Inflammatory macrophage (primary cell): ENCODE measurements at regions not wholly inside any gene's neighbourhood (a gene's known extent, or its start where the extent isn't known, plus 50 kb on each side); places are given as distances from the start of the nearest gene placed in this dataset.

Source experiments
- DNase-seq, 2 donors: peaks; one replicate each; pipeline ENCODE4 v3.0.0-alpha.2; 2020 to 2022

DNA sequence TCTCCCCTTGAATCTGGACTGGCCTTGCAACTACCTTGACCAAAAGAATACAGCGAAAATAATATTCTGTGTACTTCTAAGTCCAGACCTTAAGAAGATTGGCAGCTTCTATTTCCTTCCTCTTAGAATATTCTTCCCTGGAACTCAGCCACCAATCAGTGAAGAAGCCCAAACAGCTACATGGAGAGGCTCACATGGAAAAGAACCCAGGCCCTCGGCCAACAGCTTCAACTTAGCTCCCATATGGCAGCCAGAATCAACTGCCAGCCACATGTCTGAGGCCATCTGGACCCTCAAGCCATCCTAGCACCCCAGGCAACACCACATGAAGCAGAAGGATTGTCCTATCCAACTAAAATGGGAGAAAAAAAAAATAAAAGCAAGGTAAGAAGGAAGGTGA lies 178.8 kb downstream of the IBTK start:
- no peak for DNase-seq

DNA sequence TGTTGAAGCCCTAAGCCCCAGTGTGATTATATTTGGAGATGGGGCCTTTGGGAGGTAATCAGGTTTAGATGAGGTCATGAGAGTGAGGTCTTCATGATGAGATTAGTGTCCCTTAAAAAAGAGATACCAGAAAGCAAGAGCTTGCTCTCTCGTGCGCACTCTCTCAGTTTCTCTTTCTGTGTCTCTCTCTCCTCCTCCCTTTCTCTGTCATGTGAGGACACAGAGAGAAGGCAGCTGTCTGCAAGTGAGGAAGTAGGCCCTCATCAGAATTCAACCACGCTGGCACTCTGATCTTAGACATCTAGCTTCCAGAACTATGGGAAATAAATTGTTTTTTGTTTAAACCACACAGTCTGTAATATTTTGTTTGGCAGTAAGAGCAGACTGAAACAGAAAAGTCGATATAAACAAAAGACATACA lies 180.5 kb downstream of the IBTK start:
- DNase-seq = peak; percentile 4 to 35

DNA sequence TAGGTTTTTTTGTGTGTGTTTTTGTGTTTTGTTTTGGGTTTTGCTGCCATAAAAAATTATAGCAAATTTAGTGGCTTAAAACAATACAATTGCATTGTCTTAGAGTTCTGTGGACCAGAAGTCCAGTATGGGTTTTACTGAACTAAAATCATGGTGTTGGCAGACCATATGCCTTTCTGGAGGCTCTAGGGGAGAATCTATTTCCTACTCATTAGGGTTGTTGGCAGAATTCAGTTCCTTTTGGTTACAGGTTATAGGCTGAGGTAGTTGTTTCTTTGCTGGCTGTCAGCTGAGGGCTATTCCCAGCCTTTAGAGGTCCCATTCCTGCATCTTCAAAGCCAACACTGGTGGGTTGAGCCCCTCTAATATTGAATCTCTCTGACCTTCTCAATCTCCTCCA lies 181.3 kb downstream of the IBTK start:
- no peak for DNase-seq

DNA sequence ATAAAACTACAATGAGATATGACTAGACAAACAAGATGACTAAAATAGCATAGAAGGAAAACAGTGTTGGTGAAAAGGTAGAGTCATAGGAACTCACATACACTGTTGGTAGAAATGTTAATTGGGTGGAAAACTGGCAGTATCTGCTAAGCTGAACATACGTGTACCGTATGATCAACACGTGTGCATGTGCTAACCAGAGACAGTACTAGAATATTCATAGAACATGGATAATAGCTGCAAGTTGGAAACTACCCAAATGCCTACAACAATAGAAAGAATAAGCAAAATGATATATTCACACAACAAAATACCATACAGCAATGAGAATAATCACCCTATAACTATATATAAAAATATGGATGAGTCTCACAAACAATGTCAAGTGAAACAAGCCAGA lies 184.0 kb downstream of the IBTK start:
- no peak for DNase-seq

DNA sequence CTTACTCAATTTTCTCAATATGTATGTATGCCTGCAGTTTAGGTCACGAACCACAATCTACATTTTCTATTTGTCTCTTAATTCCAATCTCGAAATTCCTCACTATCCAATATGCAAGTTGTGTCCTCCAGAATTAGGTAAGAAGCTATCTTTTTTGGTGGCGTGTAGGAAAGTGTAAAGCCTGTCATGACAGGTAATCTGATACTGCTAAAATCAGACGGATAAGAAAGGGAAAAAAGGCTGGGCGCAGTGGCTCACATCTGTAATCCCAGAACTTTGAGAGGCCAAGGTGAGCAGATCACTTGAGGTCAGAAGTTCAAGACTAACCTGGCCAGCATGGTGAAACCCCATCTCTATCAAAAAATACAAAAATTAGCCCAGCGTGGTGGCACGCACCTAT lies 185.3 kb downstream of the IBTK start:
- DNase-seq = no peak

DNA sequence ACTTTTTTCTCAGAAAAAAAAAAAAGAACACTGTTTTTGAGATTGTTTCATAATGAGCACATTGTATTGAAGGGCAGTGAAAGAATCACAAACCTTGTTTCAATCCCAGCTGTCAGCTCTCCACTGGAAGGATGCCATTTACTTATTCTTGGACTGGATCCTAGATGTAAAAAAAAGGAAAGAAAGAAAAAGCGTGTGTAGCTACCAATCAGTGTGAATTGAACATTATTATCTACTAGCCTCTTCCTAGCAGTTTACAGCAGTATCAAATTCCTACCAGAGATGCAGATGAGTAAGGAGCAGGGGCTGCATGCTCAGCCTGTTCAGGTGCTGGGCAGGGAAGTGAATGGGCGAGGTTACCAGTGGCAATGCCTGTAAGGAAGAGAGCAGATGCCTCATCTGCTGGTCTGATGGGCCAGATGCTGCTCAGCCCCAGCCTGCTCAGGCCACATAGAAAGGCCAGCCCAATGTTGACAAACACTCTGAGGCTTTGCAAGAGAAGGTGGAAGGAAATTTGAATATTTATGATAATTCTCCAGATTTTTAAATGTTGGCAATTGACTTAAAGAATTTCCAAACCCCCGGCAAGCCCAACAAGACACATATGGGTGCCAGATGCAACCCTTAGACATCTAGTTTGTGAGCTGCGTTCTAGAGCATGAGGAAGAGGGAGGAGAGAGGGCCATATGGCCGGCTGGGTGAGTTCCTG lies 189.5 kb downstream of the IBTK start:
- DNase-seq = no peak

DNA sequence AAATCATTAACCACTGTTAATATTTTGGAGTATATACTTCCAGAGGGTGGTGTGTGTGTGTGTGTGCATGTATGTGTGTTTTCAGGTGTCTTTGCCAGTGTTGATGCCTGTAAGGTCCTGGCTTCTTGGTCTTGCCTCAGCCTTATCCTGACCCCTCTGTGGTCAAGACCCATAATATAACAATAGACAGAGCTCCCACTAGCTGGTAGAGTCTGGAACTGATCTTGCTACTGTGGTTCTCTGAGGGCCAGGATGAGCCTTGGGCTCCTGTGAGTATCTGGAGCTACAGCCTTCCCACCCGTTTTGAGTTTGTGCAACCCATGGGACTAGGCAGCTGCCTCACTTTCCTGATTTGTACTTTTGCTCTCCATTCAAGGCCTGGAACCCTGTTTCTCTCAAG lies 191.0 kb downstream of the IBTK start:
- no peak for DNase-seq

DNA sequence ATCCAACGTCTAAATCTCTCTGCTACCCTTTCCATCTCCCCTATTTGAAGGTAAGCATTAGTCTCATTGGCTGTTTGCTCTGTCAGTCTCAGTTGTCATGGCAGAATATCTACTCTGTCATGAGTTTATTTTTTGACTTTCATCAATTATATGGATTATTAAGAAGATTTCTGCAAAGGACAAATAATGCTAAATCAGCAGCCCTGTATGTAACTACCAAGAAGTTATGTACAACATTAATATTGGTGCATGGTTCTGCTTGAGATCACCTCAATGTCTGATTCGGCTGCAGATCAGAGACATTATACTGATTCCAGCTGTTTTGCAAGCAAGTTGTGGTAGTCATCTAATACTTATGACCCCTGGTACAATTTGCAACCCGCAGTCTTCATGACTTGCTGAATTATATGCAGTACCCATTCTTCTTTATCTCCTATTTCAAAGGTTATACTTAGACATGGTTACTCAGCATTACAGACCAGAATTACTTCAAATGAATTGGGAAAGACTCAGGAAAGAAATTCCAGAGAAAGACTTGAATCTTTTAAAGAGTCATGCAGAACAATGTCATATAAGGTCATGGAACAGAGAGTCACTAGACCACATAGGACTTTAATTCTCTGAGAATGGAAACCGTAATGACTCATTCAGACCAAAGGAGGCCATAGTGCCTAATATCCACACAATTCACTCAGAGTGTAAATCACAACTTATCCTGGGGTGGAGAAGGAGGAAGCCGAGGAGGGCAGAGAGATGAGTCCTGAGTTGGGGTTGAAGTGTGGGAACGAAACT lies 201.4 kb downstream of the IBTK start:
- DNase-seq = no peak

DNA sequence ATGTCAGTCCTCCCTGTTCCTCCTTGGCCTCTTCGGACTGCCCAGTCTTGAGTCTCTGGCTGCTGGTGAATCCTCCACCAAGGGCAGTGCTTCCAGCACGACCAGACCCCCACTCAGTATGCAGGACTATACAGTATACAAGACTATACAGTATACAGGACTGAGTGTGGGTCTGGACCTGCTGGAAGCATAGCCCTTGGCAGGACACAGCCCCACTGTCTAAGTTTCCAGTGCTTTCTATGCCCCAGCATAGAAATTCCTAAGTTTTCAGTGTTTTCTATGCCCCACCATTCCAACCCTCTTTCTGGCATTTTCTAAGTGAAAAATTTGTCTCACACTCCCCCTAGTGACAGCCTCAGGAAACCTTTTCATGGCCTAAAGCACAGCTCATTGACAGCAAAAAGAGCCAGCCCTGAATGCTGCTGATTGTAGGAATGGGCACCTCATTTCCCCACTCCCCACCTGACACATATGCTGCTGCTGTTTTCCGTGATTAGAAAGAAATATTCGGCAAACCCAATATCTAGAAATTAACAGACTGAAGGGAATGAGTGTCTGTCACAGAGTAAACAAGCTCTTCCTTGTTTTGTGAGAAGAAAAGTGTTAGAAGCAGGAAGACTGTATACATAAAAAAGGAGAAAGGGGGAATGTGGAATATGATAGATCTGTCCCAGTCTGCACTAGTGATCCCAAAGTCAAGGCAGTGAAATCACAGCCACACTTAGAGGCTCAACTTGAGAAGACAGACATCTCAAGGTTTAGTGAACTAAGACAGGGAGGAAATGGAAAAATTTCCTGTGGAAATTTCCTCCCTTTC lies 206.9 kb downstream of the IBTK start:
- DNase-seq = peak; percentile 16 to 37

DNA sequence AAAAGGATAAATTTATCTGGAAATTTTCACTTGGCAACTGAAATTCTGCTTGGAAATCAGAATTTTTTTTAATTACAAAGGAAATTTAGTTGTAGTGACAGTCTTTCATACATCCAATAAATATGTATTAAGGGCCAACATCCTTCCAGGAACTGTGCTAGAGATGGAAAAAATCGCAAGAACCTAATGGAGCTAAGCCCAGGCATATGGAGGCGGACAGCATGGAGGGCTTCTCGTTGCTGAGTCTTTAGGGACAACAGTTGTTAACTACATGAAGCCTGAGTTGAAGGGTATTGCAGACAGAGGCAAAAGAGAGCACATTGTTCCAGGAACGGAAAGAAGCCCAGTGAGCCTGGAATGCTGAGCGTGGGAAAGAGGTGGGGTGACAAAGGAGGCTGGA lies 208.9 kb downstream of the IBTK start:
- no peak for DNase-seq

DNA sequence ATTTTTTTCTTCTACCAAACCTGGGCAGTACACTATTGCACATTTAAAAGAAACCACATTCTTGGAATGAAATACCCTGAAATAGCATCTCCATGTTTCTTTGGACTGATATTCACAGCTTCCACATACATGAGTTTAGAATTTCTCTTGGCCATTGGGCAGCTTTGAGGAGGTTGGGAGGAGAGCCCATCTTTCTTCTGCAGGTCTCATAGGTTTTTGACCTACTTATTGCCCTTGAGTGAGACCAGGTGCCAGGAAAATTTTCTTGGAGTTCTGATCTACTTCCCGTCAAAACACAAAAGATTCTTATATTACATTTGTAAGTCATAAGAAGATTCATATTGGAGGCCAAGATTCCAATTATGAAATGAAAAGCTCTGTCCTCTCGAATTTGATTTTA lies 212.0 kb downstream of the IBTK start:
- no peak for DNase-seq

DNA sequence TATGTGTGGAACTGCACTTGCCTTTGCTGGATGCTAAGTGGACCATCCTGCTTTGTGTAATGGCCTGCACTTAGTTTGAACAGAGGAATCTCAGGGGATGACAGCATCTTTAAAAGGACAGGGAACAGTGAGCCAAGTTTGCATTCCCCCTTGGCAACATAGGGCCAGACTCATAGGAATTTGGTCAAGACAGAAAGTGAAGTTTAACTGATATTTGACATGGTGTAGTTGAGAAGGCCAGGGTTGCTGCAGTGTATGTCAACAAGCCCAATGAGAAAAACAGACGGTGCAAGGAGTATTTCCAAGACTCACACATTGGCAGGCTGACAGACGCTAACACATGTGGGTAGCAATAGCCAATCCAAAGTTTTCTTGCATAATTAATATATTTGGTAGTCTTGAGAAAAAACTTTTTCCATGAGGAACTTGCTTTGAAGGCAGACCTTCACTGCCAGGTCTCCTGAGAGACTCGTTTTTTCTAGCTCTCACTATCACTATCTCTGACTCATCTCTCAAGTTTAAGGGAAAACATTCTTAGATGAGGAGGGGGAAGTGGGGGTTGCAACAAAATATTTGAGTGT lies 213.8 kb downstream of the IBTK start:
- DNase-seq = no peak

DNA sequence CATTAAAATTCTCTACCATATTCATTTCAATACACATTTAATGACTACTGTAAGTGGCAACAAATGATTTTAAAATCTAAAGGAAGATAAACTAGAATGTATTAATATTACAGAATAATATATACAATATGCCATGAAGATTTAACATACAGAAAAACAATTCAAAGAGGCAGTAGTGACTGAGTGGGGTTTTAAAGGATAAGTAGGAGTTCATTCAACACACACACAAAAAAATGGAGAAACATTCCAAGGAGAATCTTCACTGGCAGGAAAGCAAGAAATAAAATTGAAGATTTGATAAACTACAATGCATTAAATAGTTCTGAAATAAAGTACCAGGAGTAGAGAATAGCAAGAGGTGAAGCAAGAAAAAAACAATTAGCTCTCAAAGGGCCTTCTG lies 215.1 kb downstream of the IBTK start:
- no peak for DNase-seq

DNA sequence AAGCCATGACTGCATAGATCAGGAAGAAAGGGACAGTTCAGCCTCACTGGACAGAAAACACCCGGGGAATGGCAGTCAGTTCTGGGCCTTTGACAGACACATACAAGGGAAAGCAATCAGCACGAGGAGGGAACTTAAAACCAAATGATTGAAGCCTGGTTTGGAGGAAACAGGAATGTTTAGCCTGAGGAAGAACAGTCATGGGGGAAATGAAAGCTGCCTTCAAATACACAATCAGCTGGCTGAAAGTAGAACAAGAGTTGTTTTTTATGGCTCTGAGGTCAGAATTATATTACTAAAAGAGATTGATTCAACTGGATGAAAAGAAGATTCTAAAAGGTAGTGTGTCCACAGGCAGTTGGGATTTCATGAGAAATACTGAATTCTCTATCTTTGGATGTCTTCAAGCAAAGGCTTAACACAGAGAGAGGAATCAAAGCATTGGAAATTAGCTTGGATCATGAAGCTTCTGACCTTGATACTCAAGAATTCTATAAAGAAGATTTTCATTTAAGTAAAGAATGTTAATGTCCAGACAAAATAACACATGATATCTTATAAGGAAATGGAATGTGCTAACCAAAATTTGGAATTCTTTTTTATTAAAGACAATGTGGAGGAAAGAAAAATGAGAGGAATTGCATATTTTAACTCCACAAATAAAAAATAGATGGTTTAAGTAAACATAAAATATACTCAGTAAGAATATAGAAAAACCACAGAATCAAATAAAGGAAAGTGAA lies 216.6 kb downstream of the IBTK start:
- DNase-seq = no peak

DNA sequence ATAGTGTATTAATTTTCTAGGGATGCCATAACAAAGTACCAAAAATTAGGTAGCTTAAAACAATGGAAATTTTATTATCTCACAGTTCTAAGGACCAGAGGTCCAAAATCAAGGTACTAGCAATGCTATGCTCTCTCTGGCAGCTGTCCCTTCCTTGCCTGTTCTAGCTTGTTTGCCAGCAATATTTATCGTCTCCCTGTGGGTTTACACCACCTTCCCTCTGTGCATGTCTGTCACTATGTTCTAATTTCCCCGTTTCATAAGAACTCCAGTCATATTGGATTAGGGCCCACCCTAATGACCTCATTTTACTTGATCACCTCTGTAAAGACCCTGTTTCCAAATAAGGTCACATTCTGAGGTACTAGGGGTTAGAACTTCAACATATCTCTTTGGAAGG lies 217.2 kb downstream of the IBTK start:
- no peak for DNase-seq

DNA sequence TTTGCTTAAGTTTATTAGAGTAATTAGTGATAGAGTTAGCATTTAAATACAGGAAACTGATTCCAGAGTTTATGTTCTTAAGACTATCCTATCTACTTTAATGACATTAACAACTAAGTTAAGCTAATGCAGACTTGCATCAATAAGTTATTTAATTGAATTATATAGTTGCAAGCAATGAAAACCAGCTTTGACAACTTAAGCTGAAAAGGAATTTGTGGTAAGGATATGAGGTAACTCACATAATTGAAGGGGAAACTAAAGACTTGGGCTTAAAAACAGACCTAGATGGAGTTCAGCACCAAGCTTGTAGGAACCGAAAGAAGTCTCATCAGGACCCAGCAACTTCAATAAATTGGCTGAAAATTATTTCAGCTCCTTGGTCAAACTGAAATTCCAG lies 222.3 kb downstream of the IBTK start:
- DNase-seq = no peak

DNA sequence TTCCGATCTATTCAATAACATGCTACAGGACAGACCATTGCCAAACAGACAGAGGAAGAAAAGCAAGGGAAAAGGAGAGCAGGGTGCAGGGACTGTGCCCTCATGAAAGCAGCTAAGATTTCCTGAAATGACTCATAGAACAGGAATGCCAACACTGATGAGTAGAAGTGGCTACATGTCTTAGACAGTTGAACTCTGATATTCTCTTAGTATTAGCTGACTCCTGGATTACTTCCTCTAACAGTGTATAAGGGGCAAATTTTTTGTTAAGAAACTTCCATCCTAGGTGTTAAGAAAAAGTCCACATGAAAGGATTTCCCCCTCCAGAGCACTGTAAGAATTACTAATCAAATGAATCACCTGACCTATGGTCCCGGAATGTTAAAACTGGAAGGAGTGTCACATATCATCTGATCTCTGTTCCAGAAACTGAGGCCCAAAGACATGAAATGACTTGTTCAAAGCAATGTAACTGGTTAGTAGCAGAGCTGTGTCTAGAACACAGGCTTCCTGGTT lies 224.9 kb downstream of the IBTK start:
- no peak for DNase-seq

DNA sequence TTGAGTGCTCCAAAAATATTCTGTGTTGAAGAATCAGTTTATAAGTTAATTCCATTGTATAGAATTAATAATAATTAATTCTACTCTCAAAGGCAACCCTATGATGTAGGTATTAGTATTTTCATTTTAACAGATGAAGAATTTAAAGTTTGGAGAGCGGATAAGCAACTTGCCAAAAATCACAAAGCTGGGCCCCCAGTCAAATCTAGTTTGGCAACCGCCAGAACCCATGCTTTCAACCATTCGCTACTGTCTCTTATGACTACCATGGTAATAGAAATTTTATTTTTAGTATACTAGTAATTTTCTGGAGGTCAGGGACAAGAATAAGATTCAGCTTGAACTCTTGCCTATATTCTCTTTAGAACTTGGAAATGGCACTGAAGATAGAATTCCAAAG lies 229.8 kb downstream of the IBTK start:
- DNase-seq = no peak

DNA sequence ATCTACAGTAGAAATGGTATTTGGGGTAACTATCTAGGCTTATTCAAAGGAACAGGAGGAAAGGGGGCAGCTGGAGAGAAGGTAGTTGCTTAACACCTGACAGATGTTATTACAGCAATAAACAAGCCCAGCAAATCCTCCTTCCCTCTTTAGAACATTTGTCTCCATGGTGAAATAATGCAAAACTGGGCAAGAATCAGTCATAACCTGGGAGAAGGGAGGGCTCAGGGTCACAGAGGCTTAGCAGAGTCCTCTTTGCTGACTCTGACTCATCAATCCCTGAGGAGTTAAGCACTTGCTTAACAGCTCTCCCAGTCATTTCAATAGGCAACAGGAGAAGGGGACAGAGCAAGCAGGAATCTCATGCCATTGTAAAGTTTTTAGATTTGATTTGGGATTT lies 230.3 kb downstream of the IBTK start:
- no peak for DNase-seq

DNA sequence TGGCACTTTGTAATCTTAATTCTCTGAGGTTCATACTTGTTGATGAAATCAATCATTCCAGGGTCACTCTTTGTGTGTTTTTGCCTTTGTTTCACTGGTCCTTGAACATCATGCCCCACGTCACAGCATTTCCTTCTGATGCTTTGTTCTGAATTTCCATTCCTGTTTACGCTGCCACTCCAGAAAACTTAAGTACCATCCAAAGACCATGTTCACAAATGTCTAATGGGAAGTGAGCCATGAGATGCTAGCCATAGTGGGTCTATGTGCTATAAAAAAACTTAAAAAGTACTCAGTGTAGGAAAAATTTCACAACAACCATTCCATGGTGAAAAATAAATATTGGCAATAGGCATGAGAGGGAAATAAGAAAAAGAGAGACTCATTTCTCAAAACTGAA lies 232.0 kb downstream of the IBTK start:
- no peak for DNase-seq

DNA sequence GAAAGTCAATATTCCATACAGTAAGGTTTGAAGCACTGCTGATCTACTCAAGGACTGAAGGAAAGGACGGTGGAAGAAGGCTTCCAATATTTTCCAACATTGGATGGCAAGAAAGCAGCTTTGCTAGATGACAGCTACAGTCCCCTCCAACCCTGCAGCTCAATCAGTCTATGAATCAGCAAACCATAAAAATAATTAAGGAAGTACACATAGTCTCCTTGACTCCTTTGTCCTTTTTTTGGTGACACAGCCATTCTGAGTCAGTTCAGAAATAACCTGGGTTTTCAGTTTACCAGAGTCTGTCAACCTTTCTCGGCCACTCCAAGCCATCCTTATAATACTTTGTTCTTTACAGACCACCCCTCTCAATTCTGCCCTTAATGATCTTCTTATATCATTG lies 232.5 kb downstream of the IBTK start:
- no peak for DNase-seq
